Ovary (tissue), 7 donors: ENCODE measurements at regions not wholly inside any gene's neighbourhood (a gene's known extent, or its start where the extent isn't known, plus 50 kb on each side); places are given as distances from the start of the nearest gene placed in this dataset.

Experiments used
- DNase-seq, 5 donors: peaks; one replicate each; pipeline ENCODE4 v3.0.0-alpha.2; 2019 to 2020
- H3K27ac ChIP-seq, 2 donors: fragments of 200-600 bp; one replicate each; pipeline versions ENCODE4 v1.5.1 to v1.8.0; 2019 to 2022
- H3K27me3 ChIP-seq: fragments of 200-600 bp; one replicate; pipeline ENCODE4 v1.8.0; 2022
- H3K36me3 ChIP-seq: fragments of 200-600 bp; sonication (generic); one replicate; pipeline ENCODE4 v1.5.1; 2019
- H3K4me1 ChIP-seq: one replicate; pipeline ENCODE4 v1.8.1; 2013; ENCODE audit warnings: mild to moderate bottlenecking, moderate library complexity; ENCODE audit not compliant: insufficient read depth
- H3K4me3 ChIP-seq: fragments of 200-600 bp; sonication (generic); one replicate; pipeline ENCODE4 v1.5.1; 2017
- H3K9me3 ChIP-seq, 2 donors: fragments of 200-600 bp in 1 of 2; sonication (generic) in 1 of 2; one replicate each; pipeline versions ENCODE4 v1.5.1 to v1.8.1; 2013 to 2019; ENCODE audit warnings: mild to moderate bottlenecking in 1 of 2, moderate library complexity in 1 of 2
- EP300 ChIP-seq: sonication (generic); formaldehyde crosslinking; IDR thresholded peaks from one replicate; pipeline ENCODE4 v1.6.1; 2017; ENCODE audit warnings: antibody characterized with exemption
- POLR2A ChIP-seq: fragments of 450-650 bp; IDR thresholded peaks from one replicate; pipeline ENCODE4 v1.6.1; 2017; ENCODE audit warnings: antibody characterized with exemption, mild to moderate bottlenecking, moderate library complexity
- WGBS, 3 donors: extraction: QIAGEN DNeasy Blood & Tissue Kit in 1 of 3; methylation state at CpG; one replicate each; pipeline versions ENCODE4 v1.1.5 to v1.1.7; 2013 to 2017; 5-methylcytosine and 5-hydroxymethylcytosine counted together
- intact Hi-C, 4 donors: fragments of 100-400 bp; cut with DNase I; formaldehyde crosslinking; loops; one replicate each; pipeline versions ENCODE4 v1.11.0 to v1.15.1; 2022 to 2023
- TF ChIP-seq, protein P1 (sequence below), 3 donors: fragments of 450-650 bp in 2 of 3; fragments of 200-600 bp in 1 of 3; IDR thresholded peaks; one replicate each; pipeline versions ENCODE4 v1.5.1 to v1.8.0; 2016 to 2022; ENCODE audit warnings: antibody characterized with exemption in 3 of 3, mild to moderate bottlenecking in 1 of 3
- donor health status: DM: no; HTN: no; CAD: no; lungs with moderate emphysema.
- donor health status: DM: no; HTN: no; CAD: no.
- donor health status: Bipolar disorder and iron deficiency.
- donor health status: DM: no; HTN: no; CAD: no.
- donor health status: DM: yes; HTN: yes; CAD: no.

DNA sequence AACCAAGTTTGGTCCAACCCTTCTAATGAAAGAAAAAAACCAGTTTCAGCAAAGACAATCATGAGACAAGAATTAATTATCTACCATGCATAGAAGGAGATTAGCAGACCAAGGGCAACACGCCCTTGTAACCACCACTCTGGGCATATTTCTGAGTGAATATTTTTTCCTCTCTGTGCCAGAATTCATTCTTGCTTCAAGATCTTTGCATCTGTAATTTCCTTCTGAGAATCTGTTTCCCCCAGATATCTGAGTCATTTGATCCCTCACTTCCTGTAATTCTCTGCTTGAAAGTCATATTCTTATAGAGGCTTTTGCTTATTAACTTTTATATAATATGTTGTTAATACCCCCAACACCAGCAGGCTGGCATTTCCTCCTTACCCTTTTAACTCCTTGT lies 243.7 kb downstream of the SLC16A7 start:
- WGBS, 3 donors, result 68 to 78% (median 69%) methylated on average over 1 of the region's 1 CpG
- no peaks in the 10 kb centered on the region for H3K36me3 ChIP-seq
- H3K9me3 ChIP-seq, result no peaks in the 10 kb centered on the region
- intact Hi-C loops, result no loop called here
- TF ChIP-seq EP300 (no peak), POLR2A (no peak)
- TF ChIP-seq, protein P1, sequence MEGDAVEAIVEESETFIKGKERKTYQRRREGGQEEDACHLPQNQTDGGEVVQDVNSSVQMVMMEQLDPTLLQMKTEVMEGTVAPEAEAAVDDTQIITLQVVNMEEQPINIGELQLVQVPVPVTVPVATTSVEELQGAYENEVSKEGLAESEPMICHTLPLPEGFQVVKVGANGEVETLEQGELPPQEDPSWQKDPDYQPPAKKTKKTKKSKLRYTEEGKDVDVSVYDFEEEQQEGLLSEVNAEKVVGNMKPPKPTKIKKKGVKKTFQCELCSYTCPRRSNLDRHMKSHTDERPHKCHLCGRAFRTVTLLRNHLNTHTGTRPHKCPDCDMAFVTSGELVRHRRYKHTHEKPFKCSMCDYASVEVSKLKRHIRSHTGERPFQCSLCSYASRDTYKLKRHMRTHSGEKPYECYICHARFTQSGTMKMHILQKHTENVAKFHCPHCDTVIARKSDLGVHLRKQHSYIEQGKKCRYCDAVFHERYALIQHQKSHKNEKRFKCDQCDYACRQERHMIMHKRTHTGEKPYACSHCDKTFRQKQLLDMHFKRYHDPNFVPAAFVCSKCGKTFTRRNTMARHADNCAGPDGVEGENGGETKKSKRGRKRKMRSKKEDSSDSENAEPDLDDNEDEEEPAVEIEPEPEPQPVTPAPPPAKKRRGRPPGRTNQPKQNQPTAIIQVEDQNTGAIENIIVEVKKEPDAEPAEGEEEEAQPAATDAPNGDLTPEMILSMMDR (IDR thresholded peaks at IDR 0.05), result no peak
- DNase-seq, result no peak
- H3K4me3 ChIP-seq, result no peak overlapping the region
- no peaks in the 10 kb centered on the region for H3K27me3 ChIP-seq
- H3K27ac ChIP-seq, result no peak overlapping the region
- H3K4me1 ChIP-seq, result no peaks in the 10 kb centered on the region

DNA sequence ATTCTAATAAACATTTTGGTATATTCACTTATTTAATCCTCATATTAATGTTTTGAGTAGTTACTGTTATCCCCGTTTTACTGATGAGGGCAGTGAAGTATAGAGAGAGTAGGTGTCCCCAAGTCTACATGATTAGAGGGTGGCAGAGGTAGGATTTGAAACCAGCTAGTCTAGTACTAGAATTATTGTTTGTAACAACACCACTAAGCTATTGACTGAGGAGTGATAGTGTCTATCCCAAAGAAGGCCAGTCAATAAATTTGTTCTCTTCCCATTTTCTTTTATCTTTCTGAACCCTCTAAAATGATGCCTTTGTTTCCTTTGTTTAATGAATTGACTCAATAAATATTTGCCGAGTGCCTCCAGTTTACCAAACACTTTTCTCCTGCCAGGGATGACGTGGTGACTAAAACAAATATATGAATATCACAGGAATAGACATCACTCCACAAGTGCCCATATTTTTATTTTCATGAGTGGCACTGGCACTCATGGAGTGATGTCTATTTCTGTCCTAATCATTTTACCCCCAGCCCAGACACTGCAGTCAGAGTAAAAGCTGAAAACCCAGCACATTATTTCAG lies 247.5 kb downstream of the SLC16A7 start:
- Histone ChIP-seq H3K36me3 (no peaks in the 10 kb centered on the region), H3K4me3 (no peak overlapping the region), H3K4me1 (no peaks in the 10 kb centered on the region), H3K27ac (no peak overlapping the region), H3K9me3 (no peaks in the 10 kb centered on the region), H3K27me3 (no peaks in the 10 kb centered on the region)
- 88 to 92% (median 89%) methylated on average over 3 of the region's 3 CpGs for WGBS, 3 donors
- intact Hi-C loops, result no loop called here
- TF ChIP-seq POLR2A, result no peak
- TF ChIP-seq EP300, result no peak
- TF ChIP-seq, protein P1 (IDR thresholded peaks at IDR 0.05), result no peak
- DNase-seq, result no peak

DNA sequence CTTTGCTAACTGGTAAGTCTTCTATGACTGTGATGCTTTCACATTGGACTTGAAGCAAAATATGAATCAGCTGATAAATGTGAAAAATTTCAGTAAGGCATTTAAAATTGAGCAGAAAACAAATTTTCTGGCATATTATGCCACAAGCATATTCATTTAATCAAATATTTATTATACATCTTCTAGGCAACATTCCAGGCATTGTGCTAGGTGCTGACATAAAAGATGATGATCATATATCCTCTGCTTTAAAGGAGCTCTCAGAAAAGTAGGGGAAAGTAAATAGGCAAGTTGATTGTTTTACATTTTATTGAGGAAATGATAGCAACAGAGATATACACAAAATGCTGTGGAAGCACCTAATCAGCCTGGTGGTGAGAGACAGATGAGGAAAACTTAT lies 248.9 kb downstream of the SLC16A7 start:
- no peaks in the 10 kb centered on the region for H3K9me3 ChIP-seq
- no peaks in the 10 kb centered on the region for H3K4me1 ChIP-seq
- no peaks in the 10 kb centered on the region for H3K36me3 ChIP-seq
- H3K27me3 ChIP-seq, result no peaks in the 10 kb centered on the region
- H3K4me3 ChIP-seq, result no peak overlapping the region
- H3K27ac ChIP-seq, result no peak overlapping the region
- TF ChIP-seq, protein P1 (IDR thresholded peaks at IDR 0.05), result no peak
- TF ChIP-seq EP300 (no peak), POLR2A (no peak)
- DNase-seq, result no peak
- intact Hi-C loops, result no loop called here

DNA sequence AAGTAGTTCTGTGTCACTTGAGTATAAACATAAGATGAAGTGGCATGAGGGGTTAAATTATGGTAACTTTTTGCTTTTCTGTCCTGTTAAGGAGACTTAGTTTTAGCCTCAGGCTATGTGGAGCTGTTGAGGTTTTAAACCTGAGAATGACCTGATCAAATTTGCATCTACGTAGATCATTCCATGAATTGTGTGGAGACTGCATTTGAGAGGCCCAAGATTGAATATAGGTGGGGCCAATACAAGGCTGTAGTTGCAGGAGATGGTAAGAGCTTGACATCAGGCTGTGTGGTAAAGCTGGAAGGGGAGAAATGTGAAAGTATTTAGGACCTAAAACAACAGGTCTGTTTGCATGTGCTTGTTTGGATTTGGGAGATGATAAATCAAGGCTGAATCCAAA lies 249.5 kb downstream of the SLC16A7 start:
- no peaks in the 10 kb centered on the region for H3K36me3 ChIP-seq
- no peak for DNase-seq
- WGBS, 3 donors, result 91 to 94% (median 93%) methylated on average over 1 of the region's 1 CpG
- H3K4me1 ChIP-seq, result no peaks in the 10 kb centered on the region
- no peak overlapping the region for H3K27ac ChIP-seq
- no peak overlapping the region for H3K4me3 ChIP-seq
- no peaks in the 10 kb centered on the region for H3K27me3 ChIP-seq
- no peak for TF ChIP-seq POLR2A
- TF ChIP-seq EP300, result no peak
- TF ChIP-seq, protein P1 (IDR thresholded peaks at IDR 0.05), result no peak
- H3K9me3 ChIP-seq, result no peaks in the 10 kb centered on the region
- intact Hi-C loops, result no loop called here
